ENCODE measurements at regions not wholly inside any gene's neighbourhood (a gene's known extent, or its start where the extent isn't known, plus 50 kb on each side); places are given as distances from the start of the nearest gene placed in this dataset.

DNA sequence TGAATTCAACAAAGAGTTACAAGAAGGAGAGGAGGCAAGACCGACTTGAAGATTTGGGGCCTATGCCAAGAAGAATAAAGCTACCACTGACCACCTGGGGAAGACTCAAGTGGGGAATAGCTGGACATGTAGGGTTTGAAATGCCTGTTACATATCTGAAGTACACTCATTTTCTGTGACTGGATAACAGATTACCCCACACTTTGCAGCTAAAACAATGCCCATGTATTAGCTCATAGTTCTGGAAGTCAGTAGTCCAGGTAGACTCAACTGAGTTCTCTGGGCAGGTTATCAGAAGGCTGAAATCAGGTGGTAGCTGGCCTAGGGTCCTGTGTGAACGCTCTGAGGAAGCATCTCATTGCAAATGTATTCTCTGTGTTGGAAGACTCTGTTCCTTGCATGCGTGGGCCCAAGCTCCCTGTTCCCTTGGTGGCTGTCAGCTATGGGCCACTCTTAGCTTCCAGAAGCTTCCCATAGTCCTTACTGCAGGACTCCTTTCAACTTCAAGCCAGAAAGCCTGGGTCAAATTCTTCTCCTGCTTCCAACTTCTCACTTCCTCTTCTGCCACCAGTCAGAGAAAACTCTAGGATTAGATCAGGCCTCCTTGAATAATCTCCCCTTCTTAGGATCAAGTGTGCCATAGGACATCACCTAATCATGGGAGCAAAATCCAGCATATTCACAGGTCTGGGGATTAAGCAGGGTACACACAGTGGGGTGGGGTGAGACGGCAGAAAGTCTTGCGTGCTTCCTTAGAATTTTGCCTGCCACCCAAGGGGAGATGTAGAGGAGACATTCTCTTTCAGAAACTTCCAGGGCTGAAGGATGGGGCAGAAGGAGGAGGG, 187.8 kb downstream of the SHQ1 start:
- TF ChIP-seq, protein P1, sequence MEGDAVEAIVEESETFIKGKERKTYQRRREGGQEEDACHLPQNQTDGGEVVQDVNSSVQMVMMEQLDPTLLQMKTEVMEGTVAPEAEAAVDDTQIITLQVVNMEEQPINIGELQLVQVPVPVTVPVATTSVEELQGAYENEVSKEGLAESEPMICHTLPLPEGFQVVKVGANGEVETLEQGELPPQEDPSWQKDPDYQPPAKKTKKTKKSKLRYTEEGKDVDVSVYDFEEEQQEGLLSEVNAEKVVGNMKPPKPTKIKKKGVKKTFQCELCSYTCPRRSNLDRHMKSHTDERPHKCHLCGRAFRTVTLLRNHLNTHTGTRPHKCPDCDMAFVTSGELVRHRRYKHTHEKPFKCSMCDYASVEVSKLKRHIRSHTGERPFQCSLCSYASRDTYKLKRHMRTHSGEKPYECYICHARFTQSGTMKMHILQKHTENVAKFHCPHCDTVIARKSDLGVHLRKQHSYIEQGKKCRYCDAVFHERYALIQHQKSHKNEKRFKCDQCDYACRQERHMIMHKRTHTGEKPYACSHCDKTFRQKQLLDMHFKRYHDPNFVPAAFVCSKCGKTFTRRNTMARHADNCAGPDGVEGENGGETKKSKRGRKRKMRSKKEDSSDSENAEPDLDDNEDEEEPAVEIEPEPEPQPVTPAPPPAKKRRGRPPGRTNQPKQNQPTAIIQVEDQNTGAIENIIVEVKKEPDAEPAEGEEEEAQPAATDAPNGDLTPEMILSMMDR (conservative IDR thresholded peaks at IDR 0.05; ENCODE audit: low read depth in 2 of 2): no peak
- TF ChIP-seq EZH2phosphoT487 (IDR thresholded peaks at IDR 0.05; ENCODE audit: unreplicated experiment) (no peak), EZH2 (IDR thresholded peaks at IDR 0.05; ENCODE audit: low read depth, unreplicated experiment) (no peak), POLR2AphosphoS5 (IDR thresholded peaks at IDR 0.05; ENCODE audit: low read depth) (no peak), ZNF331 (CRISPR knock-in tag; IDR thresholded peaks at IDR 0.05; ENCODE audit: low read depth) (no peak), STAT1 (IDR thresholded peaks at IDR 0.05; ENCODE audit: unreplicated experiment) (no peak)
- TF ChIP-seq, protein P2, sequence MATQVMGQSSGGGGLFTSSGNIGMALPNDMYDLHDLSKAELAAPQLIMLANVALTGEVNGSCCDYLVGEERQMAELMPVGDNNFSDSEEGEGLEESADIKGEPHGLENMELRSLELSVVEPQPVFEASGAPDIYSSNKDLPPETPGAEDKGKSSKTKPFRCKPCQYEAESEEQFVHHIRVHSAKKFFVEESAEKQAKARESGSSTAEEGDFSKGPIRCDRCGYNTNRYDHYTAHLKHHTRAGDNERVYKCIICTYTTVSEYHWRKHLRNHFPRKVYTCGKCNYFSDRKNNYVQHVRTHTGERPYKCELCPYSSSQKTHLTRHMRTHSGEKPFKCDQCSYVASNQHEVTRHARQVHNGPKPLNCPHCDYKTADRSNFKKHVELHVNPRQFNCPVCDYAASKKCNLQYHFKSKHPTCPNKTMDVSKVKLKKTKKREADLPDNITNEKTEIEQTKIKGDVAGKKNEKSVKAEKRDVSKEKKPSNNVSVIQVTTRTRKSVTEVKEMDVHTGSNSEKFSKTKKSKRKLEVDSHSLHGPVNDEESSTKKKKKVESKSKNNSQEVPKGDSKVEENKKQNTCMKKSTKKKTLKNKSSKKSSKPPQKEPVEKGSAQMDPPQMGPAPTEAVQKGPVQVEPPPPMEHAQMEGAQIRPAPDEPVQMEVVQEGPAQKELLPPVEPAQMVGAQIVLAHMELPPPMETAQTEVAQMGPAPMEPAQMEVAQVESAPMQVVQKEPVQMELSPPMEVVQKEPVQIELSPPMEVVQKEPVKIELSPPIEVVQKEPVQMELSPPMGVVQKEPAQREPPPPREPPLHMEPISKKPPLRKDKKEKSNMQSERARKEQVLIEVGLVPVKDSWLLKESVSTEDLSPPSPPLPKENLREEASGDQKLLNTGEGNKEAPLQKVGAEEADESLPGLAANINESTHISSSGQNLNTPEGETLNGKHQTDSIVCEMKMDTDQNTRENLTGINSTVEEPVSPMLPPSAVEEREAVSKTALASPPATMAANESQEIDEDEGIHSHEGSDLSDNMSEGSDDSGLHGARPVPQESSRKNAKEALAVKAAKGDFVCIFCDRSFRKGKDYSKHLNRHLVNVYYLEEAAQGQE (IDR thresholded peaks at IDR 0.05; ENCODE audit: unreplicated experiment): no peak
- TF ChIP-seq, protein P3, sequence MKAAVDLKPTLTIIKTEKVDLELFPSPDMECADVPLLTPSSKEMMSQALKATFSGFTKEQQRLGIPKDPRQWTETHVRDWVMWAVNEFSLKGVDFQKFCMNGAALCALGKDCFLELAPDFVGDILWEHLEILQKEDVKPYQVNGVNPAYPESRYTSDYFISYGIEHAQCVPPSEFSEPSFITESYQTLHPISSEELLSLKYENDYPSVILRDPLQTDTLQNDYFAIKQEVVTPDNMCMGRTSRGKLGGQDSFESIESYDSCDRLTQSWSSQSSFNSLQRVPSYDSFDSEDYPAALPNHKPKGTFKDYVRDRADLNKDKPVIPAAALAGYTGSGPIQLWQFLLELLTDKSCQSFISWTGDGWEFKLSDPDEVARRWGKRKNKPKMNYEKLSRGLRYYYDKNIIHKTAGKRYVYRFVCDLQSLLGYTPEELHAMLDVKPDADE (IDR thresholded peaks at IDR 0.05): no peak
